IMR-90 (cell line): ENCODE measurements at regions not wholly inside any gene's neighbourhood (a gene's known extent, or its start where the extent isn't known, plus 50 kb on each side); places are given as distances from the start of the nearest gene placed in this dataset.
A peak's percentile ranks its signal among the peaks of the same experiment; 100 is the strongest.

Experiments
- ATAC-seq: fragments of 200-7000 bp; cut with Tn5 transposase; 2 replicates; pipeline ENCODE4 v1.9.1; 2020; ENCODE audit warnings: low read depth, mild to moderate bottlenecking, moderate library complexity
- BruUV-seq: library from RNA; stranded (reverse); fragments of 400-500 nt; replicated peaks from 2 replicates; lab custom pipeline; 2021; lab: Mats Ljungman, UMichigan
- CTCF ChIA-PET: fragments of 300-600 bp; formaldehyde crosslinking; extraction: SDS; loops from one replicate; lab custom pipeline; 2021; ENCODE audit warnings: antibody characterized with exemption; lab: Yijun Ruan, JAX
- POLR2A ChIA-PET: fragments of 300-600 bp; sonication (Branson Sonifier 250); formaldehyde crosslinking; loops from one replicate; lab custom pipeline; 2022; ENCODE audit warnings: antibody characterized with exemption; ENCODE audit not compliant: unreplicated experiment; lab: Charles Lee
- DNase-seq: peaks from one replicate; pipeline ENCODE4 v3.0.0; 2013
- H2AFZ ChIP-seq: replicated peaks from 2 replicates; pipeline ENCODE3; 2013; ENCODE audit warnings: low read length, mild to moderate bottlenecking; ENCODE audit not compliant: poor library complexity
- H2AK5ac ChIP-seq: 2 replicates; pipeline ENCODE4 v1.6.1; 2013; ENCODE audit warnings: low read depth, low read length, inconsistent platforms
- H2AK9ac ChIP-seq: replicated peaks from 2 replicates; pipeline ENCODE3; 2013; ENCODE audit warnings: mild to moderate bottlenecking, low read depth, low read length, moderate library complexity; ENCODE audit not compliant: poor library complexity
- H2BK120ac ChIP-seq: 2 replicates; pipeline ENCODE4 v1.6.1; 2013; ENCODE audit warnings: low read depth, low read length, inconsistent platforms
- H2BK15ac ChIP-seq: 3 replicates; pipeline ENCODE4 v1.6.1; 2013; ENCODE audit warnings: low read depth, low read length, inconsistent platforms
- H2BK20ac ChIP-seq: 2 replicates; pipeline ENCODE4 v1.6.1; 2013; ENCODE audit warnings: low read depth, mild to moderate bottlenecking, inconsistent platforms, low read length, moderate library complexity
- H2BK5ac ChIP-seq: 2 replicates; pipeline ENCODE4 v1.6.1; 2013; ENCODE audit warnings: mild to moderate bottlenecking, low read depth, low read length, inconsistent platforms; ENCODE audit not compliant: poor library complexity, severe bottlenecking
- H3K14ac ChIP-seq: replicated peaks from 2 replicates; pipeline ENCODE4 v1.6.1; 2013; ENCODE audit warnings: low read depth, low read length, inconsistent platforms
- H3K18ac ChIP-seq: 2 replicates; pipeline ENCODE4 v1.6.1; 2013; ENCODE audit warnings: low read depth, low read length, control low read depth
- H3K23ac ChIP-seq: 2 replicates; pipeline ENCODE4 v1.6.1; 2013; ENCODE audit warnings: low read depth, low read length, inconsistent platforms
- H3K27ac ChIP-seq: 2 replicates; pipeline ENCODE4 v1.5.1; 2013; ENCODE audit warnings: mild to moderate bottlenecking, control low read depth, low read length; ENCODE audit not compliant: insufficient read depth
- H3K27me3 ChIP-seq: 2 replicates; pipeline ENCODE4 v1.6.1; 2013; ENCODE audit warnings: low read length; ENCODE audit not compliant: control insufficient read depth, insufficient read depth
- H3K36me3 ChIP-seq: 2 replicates; pipeline ENCODE4 v1.6.1; 2013; ENCODE audit warnings: low read length, mixed read lengths; ENCODE audit not compliant: control insufficient read depth, insufficient read depth
- H3K4ac ChIP-seq: 2 replicates; pipeline ENCODE4 v1.6.1; 2013; ENCODE audit warnings: low read depth, low read length, inconsistent platforms
- H3K4me1 ChIP-seq: 2 replicates; pipeline ENCODE4 v1.6.1; 2013; ENCODE audit warnings: low read length, mixed read lengths; ENCODE audit not compliant: control insufficient read depth, insufficient read depth
- H3K4me2 ChIP-seq: 2 replicates; pipeline ENCODE4 v1.6.1; 2013; ENCODE audit warnings: low read depth, mild to moderate bottlenecking, control low read depth, low read length, moderate library complexity
- H3K4me3 ChIP-seq: 2 replicates; pipeline ENCODE4 v1.5.1; 2013; ENCODE audit warnings: low read depth, mild to moderate bottlenecking, control low read depth, low read length, moderate library complexity; ENCODE audit not compliant: insufficient read depth
- H3K56ac ChIP-seq: 2 replicates; pipeline ENCODE4 v1.6.1; 2013; ENCODE audit warnings: low read length, inconsistent platforms; ENCODE audit not compliant: insufficient read depth; ENCODE audit errors: extremely low read depth
- H3K79me1 ChIP-seq, 2 experiments: 2 replicates each; pipeline ENCODE4 v1.6.1; 2013; ENCODE audit warnings: low read length in 2 of 2, inconsistent platforms in 1 of 2, low read depth in 1 of 2
- H3K9ac ChIP-seq: 2 replicates; pipeline ENCODE4 v1.6.1; 2013; ENCODE audit warnings: low read depth, low read length, control low read depth
- H3K9me1 ChIP-seq: 2 replicates; pipeline ENCODE4 v1.6.1; 2013; ENCODE audit warnings: low read length, inconsistent platforms; ENCODE audit not compliant: insufficient read depth
- H3K9me3 ChIP-seq: 2 replicates; pipeline ENCODE4 v1.6.1; 2013; ENCODE audit warnings: low read length; ENCODE audit not compliant: control insufficient read depth, insufficient read depth
- H4K20me1 ChIP-seq: 2 replicates; pipeline ENCODE4 v1.6.1; 2013; ENCODE audit warnings: low read length, inconsistent platforms; ENCODE audit not compliant: insufficient read depth
- H4K5ac ChIP-seq: 2 replicates; pipeline ENCODE4 v1.6.1; 2013; ENCODE audit warnings: mild to moderate bottlenecking, low read depth, low read length, control low read depth
- H4K8ac ChIP-seq, 2 experiments: 2 replicates each; pipeline ENCODE4 v1.6.1; 2013; ENCODE audit warnings: low read depth in 2 of 2, low read length in 2 of 2, control low read depth in 1 of 2, inconsistent platforms in 1 of 2
- H4K91ac ChIP-seq: 2 replicates; pipeline ENCODE4 v1.6.1; 2013; ENCODE audit warnings: low read depth, low read length, inconsistent platforms; ENCODE audit not compliant: insufficient read depth
- CEBPB ChIP-seq: IDR thresholded peaks from 2 replicates; pipeline ENCODE4 v1.6.1; 2012; ENCODE audit warnings: low read depth, low read length, improper control_type of control experiment
- CHD1 ChIP-seq: IDR thresholded peaks from 2 replicates; pipeline ENCODE4 v1.6.1; 2012; ENCODE audit warnings: low read depth, low read length, improper control_type of control experiment
- ELK1 ChIP-seq: fragments of 150-350 bp; IDR thresholded peaks from 2 replicates; pipeline ENCODE4 v1.6.1; 2016; ENCODE audit warnings: low read depth, mild to moderate bottlenecking, low read length, moderate library complexity, borderline replicate concordance
- FOS ChIP-seq: fragments of 150-350 bp; IDR thresholded peaks from 2 replicates; pipeline ENCODE4 v1.6.1; 2016; ENCODE audit warnings: low read depth, low read length
- MXI1 ChIP-seq: IDR thresholded peaks from 2 replicates; pipeline ENCODE4 v1.6.1; 2012; ENCODE audit warnings: low read depth, mild to moderate bottlenecking, low read length, moderate library complexity, borderline replicate concordance
- NFE2L2 ChIP-seq: fragments of 150-350 bp; IDR thresholded peaks from 2 replicates; pipeline ENCODE4 v1.6.1; 2016; ENCODE audit warnings: low read depth, mild to moderate bottlenecking, low read length
- POLR2A ChIP-seq: IDR thresholded peaks from 2 replicates; pipeline ENCODE4 v1.6.1; 2012; ENCODE audit warnings: mild to moderate bottlenecking, low read depth, low read length
- USF2 ChIP-seq: fragments of 150-350 bp; IDR thresholded peaks from 2 replicates; pipeline ENCODE4 v1.6.1; 2017; ENCODE audit warnings: mild to moderate bottlenecking, antibody characterized with exemption, low read length, low read depth
- WGBS, 2 experiments: methylation state at CpG; one replicate each; pipeline versions ENCODE4 v1.1.5 to v1.1.7; 2013; ENCODE audit warnings: missing lambda C conversion rate in 2 of 2; ENCODE audit not compliant: insufficient read length in 1 of 2; ENCODE audit errors: extremely low coverage in 2 of 2; 5-methylcytosine and 5-hydroxymethylcytosine counted together
- dilution Hi-C: fragments of 300-500 bp; cut with HindIII; formaldehyde crosslinking; loops from one replicate; pipeline ENCODE4 v1.14.3; 2018; ENCODE audit warnings: low sequenced_read_pairs; ENCODE audit not compliant: unreplicated experiment
- in situ Hi-C: fragments of 300-500 bp; cut with MboI; formaldehyde crosslinking; loops from 3 replicates; pipeline ENCODE4 v1.14.3; 2019; ENCODE audit warnings: low sequenced_read_pairs, inconsistent platforms, mixed read lengths
- intact Hi-C: fragments of 100-400 bp; cut with micrococcal nuclease; formaldehyde crosslinking; loops from 2 replicates; pipeline ENCODE4 v1.10.0; 2022

GRCh38 chr1:235015291-235015985, 113.2 kb downstream of the TOMM20 start:
- Histone ChIP-seq H2BK15ac (peak overlapping the region; percentile 31; the same call in 2 of the 3 replicates), H2AK9ac (no peak overlapping the region), H3K4ac (peak overlapping the region; percentile 44; the same call in 1 of the 2 replicates), H3K56ac (no peak overlapping the region), H4K91ac (0 out of 2 replicates have a peak overlapping the region, but pooled peaks have one; percentile 12), H3K4me3 (no peak overlapping the region), H4K8ac (no peak overlapping the region), H4K20me1 (no peaks in the 10 kb centered on the region), H2BK20ac (0 out of 2 replicates have a peak overlapping the region, but pooled peaks have one; percentile 34), H3K36me3 (no peaks in the 10 kb centered on the region), H3K9ac (no peak overlapping the region), H3K27ac (no peak overlapping the region), H2BK5ac (no peak overlapping the region), H3K27me3 (no peaks in the 10 kb centered on the region), H3K18ac (no peak overlapping the region), H3K23ac (no peak overlapping the region), H3K4me1 (peaks cover 14% of the 10 kb centered on the region), H3K4me2 (no peak overlapping the region), H2AFZ (no peak overlapping the region), H3K9me3 (peaks cover 5% of the 10 kb centered on the region), H4K5ac (0 out of 2 replicates have a peak overlapping the region, but pooled peaks have one; percentile 31), H3K9me1 (peaks cover 9% of the 10 kb centered on the region; the same call in 1 of the 2 replicates), H2AK5ac (peak overlapping the region; percentile 43; the same call in 1 of the 2 replicates), H3K14ac (peak overlapping the region; percentile 23; the same call in 1 of the 2 replicates), H2BK120ac (0 out of 2 replicates have a peak overlapping the region, but pooled peaks have one; percentile 39), H3K79me1 (no peaks in the 10 kb centered on the region)
- 100% methylated on average over 2 of the region's 6 CpGs; no CpG with 5 or more reads in 1 of the 2 experiments for WGBS, 2 experiments
- in situ Hi-C loops (loop anchor here (5.0 kb wide), 1 partner anchor 42 kb away; no protein-coding TSS in a partner anchor), intact Hi-C loops (no loop called here), dilution Hi-C loops (no loop called here)
- BruUV-seq = no TSS peak
- ChIA-PET POLR2A (no interaction called here), CTCF (interaction anchor here (0.6 kb wide), 1 partner anchor 182 kb away, joined by 3 read pairs; no protein-coding TSS in a partner anchor)
- ATAC-seq (no peak), DNase-seq (no peak)
- no peak for TF ChIP-seq ELK1
- TF ChIP-seq NFE2L2 = no peak
- TF ChIP-seq FOS = no peak
- no peak for TF ChIP-seq MXI1
- no peak for TF ChIP-seq USF2
- no peak for TF ChIP-seq POLR2A
- TF ChIP-seq CHD1 = no peak
- TF ChIP-seq CEBPB = no peak
